NCI-H526 treated with DMSO at 0.1 percent for 48 hours (cell line): ENCODE measurements at regions not wholly inside any gene's neighbourhood (a gene's known extent, or its start where the extent isn't known, plus 50 kb on each side); places are given as distances from the start of the nearest gene placed in this dataset.

Source experiments
- DNase-seq: peaks from one replicate; lab custom pipeline; 2025; lab: John Stamatoyannopoulos, UW

DNA sequence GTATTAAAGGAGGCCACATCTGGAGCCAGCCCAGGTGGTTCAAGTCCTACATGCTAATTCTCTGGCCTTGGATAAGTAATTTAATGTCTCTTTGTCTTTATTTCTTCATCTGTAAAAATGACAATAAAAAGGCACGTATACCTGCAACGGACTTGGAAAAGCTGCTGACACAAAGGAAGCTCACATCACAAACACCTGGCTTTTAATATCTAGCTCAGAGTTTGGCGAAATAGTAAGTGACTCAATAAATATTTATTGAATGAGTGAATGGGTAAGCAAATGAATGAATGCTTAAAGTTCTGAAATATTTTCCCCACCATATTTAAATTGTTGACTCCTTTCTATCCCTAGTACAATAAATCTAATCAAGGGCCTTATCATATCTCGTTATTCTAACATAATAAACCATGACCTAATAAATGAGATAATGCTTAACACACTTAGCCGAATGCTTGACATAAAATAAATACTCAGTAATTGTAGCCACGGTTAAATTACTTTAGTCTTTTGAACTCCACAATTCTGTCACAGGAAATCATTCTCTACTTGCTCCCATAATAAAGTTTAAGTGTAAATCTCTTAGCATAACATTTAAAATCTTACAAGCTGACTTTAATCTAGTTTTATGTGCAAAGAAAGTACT, 74.7 kb upstream of the PALMD start:
- DNase-seq = peak; percentile 83

DNA sequence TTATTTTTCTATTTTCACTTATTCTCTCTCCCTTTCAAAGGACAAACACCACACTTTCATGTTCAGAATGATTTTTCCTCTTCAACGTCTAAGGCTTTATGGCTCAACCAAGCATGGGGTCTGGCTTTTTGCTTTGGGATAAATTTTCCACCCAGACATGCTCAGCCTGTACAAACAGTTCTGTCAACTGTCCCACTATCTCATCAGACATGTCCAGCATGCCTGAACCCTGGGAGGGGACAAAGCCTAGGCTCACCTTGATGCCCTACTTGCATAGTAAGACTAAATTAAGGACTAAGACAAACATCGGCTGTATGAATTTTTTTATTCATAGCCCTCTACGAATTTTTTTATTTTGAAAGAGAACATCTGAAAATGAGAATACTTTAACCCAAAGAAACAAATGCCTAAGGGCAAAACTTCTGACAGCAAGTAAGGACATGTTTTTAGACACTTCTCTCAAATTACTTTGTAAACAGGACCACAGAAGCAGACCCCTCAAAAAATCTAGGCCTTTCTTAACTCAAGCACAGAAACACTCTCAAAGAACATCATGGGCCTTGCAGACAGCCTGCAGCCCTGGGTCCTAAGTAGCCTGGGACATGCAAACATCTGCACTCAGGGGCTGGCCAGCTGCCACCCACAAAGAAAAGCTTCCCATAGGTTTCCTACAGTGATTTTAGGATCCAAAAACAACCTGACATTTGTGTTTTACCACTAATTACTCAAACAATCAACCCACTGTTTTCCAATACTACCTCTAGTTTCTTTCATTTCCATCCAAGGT, 72.3 kb upstream of the PALMD start:
- DNase-seq = no peak

DNA sequence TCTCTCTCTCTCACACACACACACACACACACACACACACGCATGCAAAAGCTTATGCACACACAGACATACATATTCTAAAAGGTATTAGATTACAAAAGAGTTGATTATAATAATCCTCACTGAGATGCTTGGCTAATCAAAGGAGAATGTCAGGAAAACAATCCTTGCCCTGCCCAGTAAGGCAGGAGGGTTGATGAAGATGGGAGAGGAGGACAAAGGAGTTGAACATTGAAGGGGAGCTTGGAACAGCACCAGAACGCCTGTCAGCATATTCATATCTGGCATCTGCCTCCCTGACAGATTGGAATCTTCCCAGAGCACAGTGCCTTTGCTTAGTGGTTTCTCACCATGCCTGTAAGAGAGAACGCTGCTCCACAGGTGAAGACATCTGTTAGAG, 68.6 kb upstream of the PALMD start:
- peak; percentile 60 for DNase-seq

DNA sequence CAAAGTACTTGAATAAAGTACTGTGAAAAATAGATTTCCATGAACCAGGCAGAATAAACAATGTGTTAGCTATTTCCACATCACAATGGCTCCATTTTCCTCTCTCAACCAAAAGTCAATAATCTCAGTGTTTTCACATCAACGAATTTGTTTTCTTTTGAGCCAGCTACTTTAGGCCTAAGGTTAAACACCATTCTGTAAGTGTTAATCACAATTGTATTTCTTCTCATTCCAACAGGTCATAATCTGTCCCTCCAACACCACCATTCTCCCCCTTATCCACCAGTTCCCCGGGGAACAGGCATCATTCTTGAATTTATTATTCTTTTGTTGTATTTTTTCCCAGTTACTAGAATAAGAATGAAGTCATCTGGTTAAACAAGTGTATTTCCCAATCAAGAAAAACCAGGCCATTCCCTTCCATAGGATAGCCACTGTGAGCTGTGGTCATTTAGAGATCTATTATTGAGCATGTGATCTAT, 66.2 kb upstream of the PALMD start:
- DNase-seq = no peak

DNA sequence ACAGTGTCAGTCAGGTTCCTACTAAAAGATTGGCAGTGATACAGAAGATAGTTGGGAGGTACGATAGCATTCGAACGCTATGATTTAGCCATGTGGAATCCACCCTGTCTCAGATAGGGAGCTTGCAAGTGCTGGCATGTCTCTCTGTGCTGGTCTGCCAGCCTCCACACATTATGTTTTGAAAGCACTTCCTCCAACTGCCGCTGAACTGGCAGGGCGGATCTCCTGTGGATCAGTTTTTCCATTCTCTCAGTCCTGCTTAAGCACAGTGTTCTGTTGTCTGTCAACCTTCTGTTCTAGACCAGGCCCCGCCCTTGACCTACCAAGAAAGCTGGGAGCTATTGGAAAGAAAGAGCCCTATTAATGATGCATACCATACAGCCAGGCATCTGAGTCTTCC, 65.5 kb upstream of the PALMD start:
- no peak for DNase-seq

DNA sequence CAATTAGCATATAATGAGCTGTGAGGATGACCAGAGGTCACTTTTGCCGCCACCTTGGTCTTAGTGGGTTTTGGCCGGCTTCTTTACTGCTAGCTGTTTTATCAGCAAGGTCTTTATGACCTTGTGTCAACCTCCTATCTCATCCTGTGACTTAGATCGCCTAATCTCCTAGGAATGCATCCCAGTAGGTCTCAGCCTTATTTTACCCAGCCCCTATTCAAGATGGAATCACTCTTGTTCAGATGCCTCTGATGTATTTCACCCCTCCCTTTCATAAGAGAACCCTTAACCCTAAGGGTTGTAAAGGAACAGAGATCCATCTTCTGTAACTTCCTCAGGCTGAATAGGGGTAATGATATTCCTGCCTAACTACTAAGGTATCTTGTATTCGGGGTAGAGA, 58.9 kb upstream of the PALMD start:
- no peak for DNase-seq

DNA sequence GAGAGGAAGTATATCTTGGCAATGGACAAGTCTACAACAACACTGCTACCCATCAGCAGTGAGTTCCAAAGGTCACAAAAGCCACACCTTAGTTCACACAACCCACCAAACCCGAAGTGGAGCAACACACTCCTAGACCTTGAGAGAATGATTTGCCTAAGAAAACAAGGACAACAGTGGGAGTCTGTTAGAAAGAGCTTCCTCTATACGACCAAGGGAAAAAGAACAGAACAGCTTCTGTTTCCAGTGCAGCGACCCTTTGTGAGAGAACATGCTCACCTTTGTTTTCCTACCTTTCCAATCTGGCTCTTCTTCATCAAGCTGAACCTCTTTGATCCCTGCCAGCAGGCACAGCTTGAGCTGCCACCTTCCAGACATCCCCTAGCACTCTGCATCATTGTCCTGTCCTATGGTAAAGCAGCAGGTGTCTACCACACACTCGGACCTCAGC, 56.7 kb upstream of the PALMD start:
- peak; percentile 98 for DNase-seq

DNA sequence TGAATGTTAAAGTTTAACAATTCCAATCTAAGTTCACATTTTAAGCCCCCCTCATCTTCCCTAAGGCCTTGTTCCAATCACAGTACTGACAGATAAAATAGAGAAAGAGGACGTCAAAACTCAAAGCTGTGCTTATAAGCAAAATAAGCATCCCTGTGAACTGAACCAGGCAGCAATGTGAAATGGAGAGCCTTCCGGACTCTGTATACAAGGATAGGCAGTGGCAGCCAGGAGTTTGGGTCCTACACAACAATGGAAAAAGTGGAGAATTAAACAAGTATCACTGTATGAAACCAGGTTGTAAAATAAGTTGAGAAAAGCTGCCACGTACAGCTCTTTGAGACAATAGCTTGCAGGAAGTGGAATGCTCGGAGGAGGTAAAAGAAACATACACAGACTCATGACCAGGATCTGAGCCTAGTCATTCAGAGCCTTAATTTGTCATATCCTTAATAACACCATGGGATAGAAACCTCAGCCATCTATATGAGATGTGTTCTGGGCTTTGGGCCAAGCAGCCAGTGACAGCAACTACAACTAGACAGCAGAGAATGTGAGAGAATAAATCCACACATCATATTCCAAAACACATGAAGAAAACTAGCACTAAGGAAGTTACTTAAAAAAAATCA, 55.2 kb upstream of the PALMD start:
- no peak for DNase-seq

DNA sequence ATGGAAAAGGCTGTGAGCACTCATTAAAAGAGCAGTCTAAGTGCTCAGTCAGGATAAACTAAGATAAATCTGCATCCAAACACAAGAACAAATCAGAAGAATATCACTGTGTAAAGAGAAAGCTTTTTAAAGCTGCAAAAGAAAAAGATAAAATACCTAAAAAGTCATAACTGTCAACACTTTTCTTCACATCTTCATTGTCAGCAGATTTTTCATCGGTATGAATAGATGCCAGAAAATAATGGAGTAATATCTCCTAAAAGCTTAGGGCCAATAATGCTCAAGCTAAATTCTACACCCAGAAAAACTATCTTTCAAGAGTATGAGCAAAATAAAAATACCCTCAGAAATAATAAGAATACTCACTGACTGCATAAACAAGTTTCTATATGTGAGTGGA, 54.0 kb upstream of the PALMD start:
- DNase-seq = no peak

DNA sequence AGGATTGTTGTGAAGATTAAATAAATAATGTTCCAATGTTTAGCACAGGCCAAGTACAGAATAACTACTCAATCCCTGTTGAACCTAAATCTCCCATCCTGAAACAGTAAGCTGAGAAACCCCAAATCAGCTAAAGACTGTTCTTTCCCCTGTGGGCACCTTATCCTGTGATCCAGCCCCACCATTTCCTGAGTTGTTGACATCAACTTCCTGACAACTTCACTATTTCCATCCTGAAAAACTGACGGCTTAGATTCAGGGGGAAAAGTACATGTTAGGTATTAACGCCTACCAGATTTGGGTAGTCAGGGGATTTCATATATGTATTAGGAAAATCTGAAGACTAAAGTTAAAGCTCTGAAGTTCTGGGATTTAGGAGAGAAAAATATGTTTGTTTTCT, 51.7 kb upstream of the PALMD start:
- DNase-seq = no peak

DNA sequence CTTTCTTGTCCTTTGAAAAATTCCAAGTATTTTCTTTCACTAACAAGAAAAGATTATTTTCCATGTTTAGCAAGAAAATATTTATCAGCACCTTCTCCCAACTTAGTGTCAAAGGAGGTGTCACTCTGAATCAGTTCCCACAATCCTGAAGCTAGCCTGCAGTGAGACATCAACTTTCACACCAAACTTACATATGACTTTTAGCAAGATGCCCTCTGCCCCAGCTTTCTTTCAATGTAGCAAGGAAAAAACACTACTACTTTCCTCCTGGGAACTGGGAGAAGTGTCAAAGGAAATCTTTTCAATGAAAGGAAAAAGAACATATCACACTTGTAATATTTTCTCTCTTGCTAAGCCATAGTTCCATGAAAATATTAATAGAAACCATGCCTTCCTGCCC, 50.9 kb upstream of the PALMD start:
- no peak for DNase-seq

DNA sequence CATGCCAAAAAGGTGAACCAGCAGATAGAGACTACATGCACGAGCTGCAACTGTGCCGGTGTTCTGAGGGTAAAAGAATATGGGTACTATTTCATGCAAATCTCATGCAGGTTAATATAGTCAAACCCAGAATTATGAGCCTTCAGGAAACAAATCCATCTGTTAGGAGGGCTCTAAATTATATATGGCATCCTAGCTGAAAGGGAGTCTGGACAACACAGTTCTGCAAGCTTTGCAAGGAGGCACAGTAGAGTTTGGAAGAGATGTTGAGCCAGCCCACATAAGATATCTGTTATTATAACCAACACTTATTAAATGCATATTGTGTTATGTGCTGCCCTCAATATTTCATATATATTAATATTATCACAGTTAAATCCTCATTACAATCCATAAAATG, 50.5 kb upstream of the PALMD start:
- no peak for DNase-seq
